ENCODE measurements at regions not wholly inside any gene's neighbourhood (a gene's known extent, or its start where the extent isn't known, plus 50 kb on each side); places are given as distances from the start of the nearest gene placed in this dataset.

DNA sequence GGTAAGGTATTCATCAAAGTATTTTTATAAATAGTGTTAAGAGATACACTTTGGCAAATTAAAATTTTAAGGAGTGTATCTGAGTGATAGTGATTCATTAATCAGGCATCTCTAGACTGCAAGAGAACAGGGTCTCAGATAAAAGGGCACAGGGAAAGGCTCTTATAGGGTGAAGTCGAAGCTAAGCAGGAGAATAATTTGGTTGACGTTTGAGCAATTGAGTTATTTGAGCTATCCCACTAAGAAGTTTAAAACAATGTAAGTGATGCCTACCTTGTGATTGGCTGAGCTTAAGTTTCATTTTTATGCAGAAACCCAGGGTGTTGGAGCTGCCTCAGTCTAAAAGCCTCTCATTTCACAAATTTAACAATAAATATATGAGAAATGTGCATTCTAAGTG lies 125.3 kb downstream of the SLC6A15 start:
- TF ChIP-seq, protein P1, sequence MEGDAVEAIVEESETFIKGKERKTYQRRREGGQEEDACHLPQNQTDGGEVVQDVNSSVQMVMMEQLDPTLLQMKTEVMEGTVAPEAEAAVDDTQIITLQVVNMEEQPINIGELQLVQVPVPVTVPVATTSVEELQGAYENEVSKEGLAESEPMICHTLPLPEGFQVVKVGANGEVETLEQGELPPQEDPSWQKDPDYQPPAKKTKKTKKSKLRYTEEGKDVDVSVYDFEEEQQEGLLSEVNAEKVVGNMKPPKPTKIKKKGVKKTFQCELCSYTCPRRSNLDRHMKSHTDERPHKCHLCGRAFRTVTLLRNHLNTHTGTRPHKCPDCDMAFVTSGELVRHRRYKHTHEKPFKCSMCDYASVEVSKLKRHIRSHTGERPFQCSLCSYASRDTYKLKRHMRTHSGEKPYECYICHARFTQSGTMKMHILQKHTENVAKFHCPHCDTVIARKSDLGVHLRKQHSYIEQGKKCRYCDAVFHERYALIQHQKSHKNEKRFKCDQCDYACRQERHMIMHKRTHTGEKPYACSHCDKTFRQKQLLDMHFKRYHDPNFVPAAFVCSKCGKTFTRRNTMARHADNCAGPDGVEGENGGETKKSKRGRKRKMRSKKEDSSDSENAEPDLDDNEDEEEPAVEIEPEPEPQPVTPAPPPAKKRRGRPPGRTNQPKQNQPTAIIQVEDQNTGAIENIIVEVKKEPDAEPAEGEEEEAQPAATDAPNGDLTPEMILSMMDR (IDR thresholded peaks at IDR 0.05; ENCODE audit: low read depth, low read length) = no peak
- TF ChIP-seq EZH2phosphoT487 (IDR thresholded peaks at IDR 0.05; ENCODE audit: low read depth) = no peak
